SK-N-SH (cell line): ENCODE measurements at regions not wholly inside any gene's neighbourhood (a gene's known extent, or its start where the extent isn't known, plus 50 kb on each side); places are given as distances from the start of the nearest gene placed in this dataset.

ENCODE experiments used
- CTCF ChIA-PET: fragments of 300-600, 350-600 bp; formaldehyde crosslinking; extraction: SDS; loops from one replicate; lab custom pipeline; 2021; lab: Yijun Ruan, JAX
- POLR2A ChIA-PET: fragments of 350-600 bp; sonication (Branson Sonifier 250); formaldehyde crosslinking; extraction: SDS; loops from one replicate; lab custom pipeline; 2020; ENCODE audit warnings: antibody characterized with exemption, inconsistent platforms; lab: Yijun Ruan, JAX
- DNase-seq: peaks from one replicate; pipeline ENCODE4 v3.0.0; 2012
- H2AFZ ChIP-seq: fragments of 200-600 bp; sonication (generic); 2 replicates; pipeline ENCODE4 v1.8.1; 2016; ENCODE audit warnings: antibody characterized with exemption, mild to moderate bottlenecking, low read depth
- H3F3A ChIP-seq: fragments of 200-600 bp; sonication (generic); replicated peaks from 2 replicates; pipeline ENCODE3; 2016; ENCODE audit warnings: antibody characterized with exemption, mild to moderate bottlenecking; ENCODE audit not compliant: insufficient read depth
- H3K27ac ChIP-seq, 2 experiments: fragments of 200-500 bp in 1 of 2; fragments of 200-600 bp in 1 of 2; sonication (Bioruptor generic) in 1 of 2; sonication (generic), shearing (Covaris generic) in 1 of 2; 2 replicates each; pipeline versions ENCODE4 v1.5.1 to v1.6.1; 2014 to 2016; ENCODE audit warnings: low read depth in 2 of 2, inconsistent platforms in 1 of 2, low read length in 1 of 2, mild to moderate bottlenecking in 1 of 2, mixed read lengths in 1 of 2
- H3K27me3 ChIP-seq: fragments of 200-600 bp; sonication (generic), shearing (Covaris generic); 2 replicates; pipeline ENCODE4 v1.6.1; 2016; ENCODE audit warnings: mixed run types; ENCODE audit not compliant: insufficient read depth
- H3K36me3 ChIP-seq, 2 experiments: fragments of 200-500 bp in 1 of 2; fragments of 200-600 bp in 1 of 2; sonication (Bioruptor generic) in 1 of 2; sonication (generic) in 1 of 2; replicated peaks in 1 of 2; 2 replicates each; pipeline versions ENCODE3 to v1.5.1; 2014 to 2016; ENCODE audit warnings: low read length in 1 of 2, mild to moderate bottlenecking in 1 of 2; ENCODE audit not compliant: insufficient read depth in 2 of 2, control insufficient read depth in 1 of 2
- H3K4me1 ChIP-seq, 2 experiments: fragments of 200-500 bp in 1 of 2; fragments of 200-600 bp in 1 of 2; sonication (Bioruptor generic) in 1 of 2; sonication (generic), shearing (Covaris generic) in 1 of 2; 2 replicates each; pipeline versions ENCODE4 v1.5.1 to v1.6.1; 2014 to 2016; ENCODE audit warnings: low read depth in 1 of 2, low read length in 1 of 2, mixed run types in 1 of 2; ENCODE audit not compliant: insufficient read depth in 2 of 2, control insufficient read depth in 1 of 2
- H3K4me2 ChIP-seq: fragments of 200-600 bp; sonication (generic), shearing (Covaris generic); 2 replicates; pipeline ENCODE4 v1.6.1; 2017; ENCODE audit warnings: mixed run types
- H3K4me3 ChIP-seq, 2 experiments: fragments of 200-500 bp in 1 of 2; fragments of 200-600 bp in 1 of 2; sonication (Bioruptor generic) in 1 of 2; sonication (generic), shearing (Covaris generic) in 1 of 2; 2 replicates each; pipeline versions ENCODE4 v1.5.1 to v1.8.1; 2014 to 2016; ENCODE audit warnings: low read depth in 2 of 2, inconsistent platforms in 1 of 2, low read length in 1 of 2, mild to moderate bottlenecking in 1 of 2, mixed read lengths in 1 of 2, moderate library complexity in 1 of 2
- H3K79me2 ChIP-seq: fragments of 200-600 bp; sonication (generic); 2 replicates; pipeline ENCODE4 v1.8.1; 2017; ENCODE audit warnings: mild to moderate bottlenecking; ENCODE audit not compliant: insufficient read depth
- H3K9ac ChIP-seq: fragments of 200-600 bp; sonication (generic); 2 replicates; pipeline ENCODE4 v1.6.1; 2017; ENCODE audit warnings: mixed run types
- H3K9me2 ChIP-seq: fragments of 200-600 bp; sonication (generic); 2 replicates; pipeline ENCODE4 v1.6.1; 2017; ENCODE audit warnings: mixed run types
- H3K9me3 ChIP-seq: fragments of 200-600 bp; sonication (generic); 2 replicates; pipeline ENCODE4 v1.6.1; 2017; ENCODE audit warnings: mixed run types, mild to moderate bottlenecking, moderate library complexity
- H4K20me1 ChIP-seq: fragments of 200-600 bp; sonication (generic); 2 replicates; pipeline ENCODE4 v1.6.1; 2017; ENCODE audit warnings: mild to moderate bottlenecking, mixed run types; ENCODE audit not compliant: insufficient read depth
- CHD2 ChIP-seq: fragments of 150-350 bp; IDR thresholded peaks from 2 replicates; pipeline ENCODE4 v1.6.1; 2018; ENCODE audit warnings: low read length; ENCODE audit not compliant: partially characterized antibody
- CTCF ChIP-seq: fragments of 200-600 bp; sonication (generic); IDR thresholded peaks from 2 replicates; pipeline ENCODE4 v1.6.1; 2017; ENCODE audit warnings: antibody characterized with exemption, mild to moderate bottlenecking, moderate library complexity
- ELF1 ChIP-seq: IDR thresholded peaks from 2 replicates; pipeline ENCODE4 v1.4.0; 2012
- EP300 ChIP-seq, 2 experiments: IDR thresholded peaks; 2 replicates each; pipeline versions ENCODE4 v1.4.0 to v1.6.1; 2012; ENCODE audit warnings: borderline replicate concordance in 1 of 2, low read depth in 1 of 2, low read length in 1 of 2
- FOXJ3 ChIP-seq: sonication (generic); formaldehyde crosslinking; IDR thresholded peaks from 2 replicates; pipeline ENCODE4 v1.5.1; 2020; ENCODE audit warnings: mild to moderate bottlenecking, missing genetic modification reagents
- FOXM1 ChIP-seq: IDR thresholded peaks from 2 replicates; pipeline ENCODE4 v1.4.0; 2012; ENCODE audit warnings: low read depth, mild to moderate bottlenecking
- GABPA ChIP-seq: IDR thresholded peaks from 2 replicates; pipeline ENCODE4 v1.4.0; 2012; ENCODE audit warnings: low read depth, mild to moderate bottlenecking
- GATA2 ChIP-seq: sonication (generic); formaldehyde crosslinking; IDR thresholded peaks from 2 replicates; pipeline ENCODE4 v1.5.0; 2020; ENCODE audit warnings: mild to moderate bottlenecking, missing genetic modification reagents
- IRF3 ChIP-seq: fragments of 150-350 bp; IDR thresholded peaks from 2 replicates; pipeline ENCODE4 v1.6.1; 2016; ENCODE audit warnings: mild to moderate bottlenecking, low read depth, low read length
- MEF2A ChIP-seq: IDR thresholded peaks from 2 replicates; pipeline ENCODE4 v1.4.0; 2012; ENCODE audit warnings: low read depth, borderline replicate concordance
- MXI1 ChIP-seq: IDR thresholded peaks from 2 replicates; pipeline ENCODE4 v1.6.1; 2012; ENCODE audit warnings: mild to moderate bottlenecking, low read depth, low read length, improper control_type of control experiment
- NFIC ChIP-seq: IDR thresholded peaks from 2 replicates; pipeline ENCODE4 v1.4.0; 2012; ENCODE audit warnings: borderline replicate concordance
- RCOR1 ChIP-seq: fragments of 150-350 bp; IDR thresholded peaks from 2 replicates; pipeline ENCODE4 v1.6.1; 2017; ENCODE audit warnings: antibody characterized with exemption, low read length
- RXRA ChIP-seq: IDR thresholded peaks from 2 replicates; pipeline ENCODE4 v1.4.0; 2012; ENCODE audit warnings: low read depth, mild to moderate bottlenecking, borderline replicate concordance
- TAF1 ChIP-seq: IDR thresholded peaks from 2 replicates; pipeline ENCODE4 v1.6.1; 2012; ENCODE audit warnings: low read depth, mild to moderate bottlenecking, low read length, moderate library complexity, borderline replicate concordance
- TCF12 ChIP-seq: IDR thresholded peaks from 2 replicates; pipeline ENCODE4 v1.4.0; 2012
- TEAD4 ChIP-seq: IDR thresholded peaks from 2 replicates; pipeline ENCODE4 v1.4.0; 2012; ENCODE audit warnings: mild to moderate bottlenecking, borderline replicate concordance; ENCODE audit not compliant: insufficient read depth
- USF2 ChIP-seq: fragments of 150-350 bp; IDR thresholded peaks from 2 replicates; pipeline ENCODE4 v1.6.1; 2017; ENCODE audit warnings: antibody characterized with exemption, low read length, low read depth, borderline replicate concordance
- YY1 ChIP-seq: IDR thresholded peaks from 2 replicates; pipeline ENCODE4 v1.4.0; 2012; ENCODE audit warnings: low read depth, mild to moderate bottlenecking
- ZBTB33 ChIP-seq: IDR thresholded peaks from 2 replicates; pipeline ENCODE4 v1.4.0; 2012; ENCODE audit warnings: low read depth, borderline replicate concordance
- WGBS: methylation state at CpG from one replicate; pipeline ENCODE4 v1.1.6; 2017; ENCODE audit warnings: low lambda C conversion rate; 5-methylcytosine and 5-hydroxymethylcytosine counted together

GRCh38 chr14:29097476-29097875 is 330.9 kb downstream of the FOXG1 start:
- Histone ChIP-seq H2AFZ (no peak overlapping the region), H3F3A (no peaks in the 10 kb centered on the region), H4K20me1 (no peaks in the 10 kb centered on the region), H3K36me3 (no peaks in the 10 kb centered on the region), H3K4me3 (no peak overlapping the region), H3K9me3 (no peaks in the 10 kb centered on the region), H3K4me2 (no peak overlapping the region), H3K9me2 (no peaks in the 10 kb centered on the region), H3K79me2 (no peaks in the 10 kb centered on the region), H3K4me1 (no peaks in the 10 kb centered on the region), H3K27ac (no peak overlapping the region), H3K9ac (no peak overlapping the region), H3K27me3 (peaks cover 6% of the 10 kb centered on the region; the same call in 1 of the 2 replicates)
- DNase-seq: no peak
- ChIA-PET POLR2A (no interaction called here), CTCF (no interaction called here)
- WGBS: 0% methylated on average over 1 of the region's 1 CpG
- no peak for TF ChIP-seq GABPA
- TF ChIP-seq FOXM1: no peak
- TF ChIP-seq YY1: no peak
- TF ChIP-seq TAF1: no peak
- TF ChIP-seq NFIC: no peak
- TF ChIP-seq RCOR1: no peak
- TF ChIP-seq USF2: no peak
- no peak for TF ChIP-seq TEAD4
- no peak for TF ChIP-seq MEF2A
- no peak for TF ChIP-seq RXRA
- no peak for TF ChIP-seq ELF1
- no peak for TF ChIP-seq IRF3
- no peak for TF ChIP-seq CTCF
- no peak for TF ChIP-seq GATA2
- TF ChIP-seq TCF12: no peak
- no peak for TF ChIP-seq FOXJ3 (CRISPR knock-in tag)
- no peak for TF ChIP-seq CHD2
- TF ChIP-seq ZBTB33: no peak
- no peak for TF ChIP-seq EP300 (IDR thresholded peaks at IDR 0.05; ENCODE audit: borderline replicate concordance in 1 of 2, low read depth in 1 of 2, low read length in 1 of 2)
- TF ChIP-seq MXI1: no peak
- TF ChIP-seq, all 33 proteins: peak for 0
